CD4-positive, alpha-beta T cell (primary cell): ENCODE measurements at regions not wholly inside any gene's neighbourhood (a gene's known extent, or its start where the extent isn't known, plus 50 kb on each side); places are given as distances from the start of the nearest gene placed in this dataset.

Experiments
- ATAC-seq: fragments of 200-7000 bp; cut with Tn5 transposase; one replicate; pipeline ENCODE4 v1.10.0; 2022; ENCODE audit warnings: mild to moderate bottlenecking; ENCODE audit not compliant: poor library complexity
- CTCF ChIA-PET: fragments of 350-600 bp; sonication (Branson Sonifier 250); formaldehyde crosslinking; loops from one replicate; lab custom pipeline; 2021; ENCODE audit warnings: antibody characterized with exemption, inconsistent platforms; lab: Charles Lee
- POLR2A ChIA-PET: fragments of 350-600 bp; sonication (Branson Sonifier 250); formaldehyde crosslinking; loops from one replicate; lab custom pipeline; 2021; ENCODE audit warnings: antibody characterized with exemption, inconsistent platforms; lab: Charles Lee
- DNase-seq, 14 experiments: peaks; one replicate each; pipeline ENCODE4 v3.0.0-alpha.2; 2013 to 2020; ENCODE audit warnings: mixed read lengths in 2 of 14
- H3K27ac ChIP-seq, 2 donors: one replicate each; pipeline versions ENCODE4 v1.5.1 to v1.7.0; 2013; ENCODE audit warnings: low read length in 2 of 2, low read depth in 1 of 2, mild to moderate bottlenecking in 1 of 2
- H3K27me3 ChIP-seq, 2 experiments: 1 replicate in 1 of 2; 2 replicates in 1 of 2; pipeline versions ENCODE4 v1.6.1 to v1.7.0; 2013; ENCODE audit warnings: low read length in 2 of 2, control low read depth in 1 of 2, mild to moderate bottlenecking in 1 of 2, moderate library complexity in 1 of 2; ENCODE audit not compliant: insufficient read depth in 2 of 2, control insufficient read depth in 1 of 2
- H3K36me3 ChIP-seq: one replicate; pipeline ENCODE4 v1.6.1; 2013; ENCODE audit warnings: low read length, control low read depth; ENCODE audit not compliant: insufficient read depth
- H3K4me1 ChIP-seq: one replicate; pipeline ENCODE4 v1.6.1; 2013; ENCODE audit warnings: low read length, control low read depth; ENCODE audit not compliant: insufficient read depth
- H3K4me3 ChIP-seq: one replicate; pipeline ENCODE4 v1.5.1; 2013; ENCODE audit warnings: mild to moderate bottlenecking, low read length, moderate library complexity
- H3K9me3 ChIP-seq, 2 experiments: 1 replicate in 1 of 2; 2 replicates in 1 of 2; pipeline versions ENCODE4 v1.6.1 to v1.7.0; 2013; ENCODE audit warnings: low read length in 2 of 2, mild to moderate bottlenecking in 2 of 2, control low read depth in 1 of 2, moderate library complexity in 1 of 2; ENCODE audit not compliant: control insufficient read depth in 1 of 2, insufficient read depth in 1 of 2
- H3K27ac Mint-ChIP-seq: one replicate; pipeline ENCODE4 v1.8.0; 2020; ENCODE audit warnings: mixed read lengths
- H3K27me3 Mint-ChIP-seq: one replicate; pipeline ENCODE4 v1.8.0; 2021; ENCODE audit warnings: mixed read lengths
- H3K36me3 Mint-ChIP-seq: one replicate; pipeline ENCODE4 v1.8.0; 2021; ENCODE audit warnings: low read depth, mixed read lengths
- H3K4me1 Mint-ChIP-seq: one replicate; pipeline ENCODE4 v1.8.0; 2021; ENCODE audit warnings: low read depth, mixed read lengths
- H3K4me3 Mint-ChIP-seq: one replicate; pipeline ENCODE4 v1.8.0; 2020; ENCODE audit warnings: mild to moderate bottlenecking, mixed read lengths
- H3K9me3 Mint-ChIP-seq: one replicate; pipeline ENCODE4 v1.8.0; 2020; ENCODE audit warnings: mixed read lengths
- CTCF ChIP-seq: fragments of 200-600 bp; IDR thresholded peaks from one replicate; pipeline ENCODE4 v1.8.0; 2022; ENCODE audit warnings: antibody characterized with exemption, mild to moderate bottlenecking
- intact Hi-C, 2 experiments: fragments of 100-400 bp; cut with DNase I in 1 of 2; cut with micrococcal nuclease in 1 of 2; formaldehyde crosslinking; loops; one replicate each; pipeline versions ENCODE4 v1.15.1 to v1.9.0; 2023 to 2025; cut with DNase I, micrococcal nuclease

GRCh38 chr6:9564021-9564420 is 850.9 kb downstream of the TFAP2A start:
- CTCF ChIA-PET = no interaction called here
- no peaks in the 10 kb centered on the region for H3K4me1 Mint-ChIP-seq
- peaks cover 2% of the 10 kb centered on the region for H3K9me3 Mint-ChIP-seq
- Histone ChIP-seq H3K27ac (no peak overlapping the region), H3K27me3 (no peaks in the 10 kb centered on the region), H3K36me3 (no peaks in the 10 kb centered on the region), H3K9me3 (no peaks in the 10 kb centered on the region), H3K4me3 (no peak overlapping the region), H3K4me1 (no peaks in the 10 kb centered on the region)
- ATAC-seq (no peak), DNase-seq (no peak)
- POLR2A ChIA-PET = no interaction called here
- no peak for TF ChIP-seq CTCF
- H3K27me3 Mint-ChIP-seq = no peaks in the 10 kb centered on the region
- no peak overlapping the region for H3K27ac Mint-ChIP-seq
- no peaks in the 10 kb centered on the region for H3K36me3 Mint-ChIP-seq
- H3K4me3 Mint-ChIP-seq = no peak overlapping the region
- intact Hi-C loops = no loop called here

GRCh38 chr6:9563568-9563967 is 851.3 kb downstream of the TFAP2A start:
- ChIA-PET POLR2A (no interaction called here), CTCF (no interaction called here)
- Mint-ChIP-seq H3K9me3 (peaks cover 2% of the 10 kb centered on the region), H3K27me3 (no peaks in the 10 kb centered on the region), H3K4me1 (no peaks in the 10 kb centered on the region), H3K36me3 (no peaks in the 10 kb centered on the region), H3K4me3 (no peak overlapping the region), H3K27ac (no peak overlapping the region)
- H3K4me3 ChIP-seq = no peak overlapping the region
- DNase-seq (no peak), ATAC-seq (no peak)
- intact Hi-C loops = no loop called here
- H3K4me1 ChIP-seq = no peaks in the 10 kb centered on the region
- no peaks in the 10 kb centered on the region for H3K9me3 ChIP-seq
- H3K27me3 ChIP-seq = no peaks in the 10 kb centered on the region
- H3K27ac ChIP-seq = no peak overlapping the region
- no peaks in the 10 kb centered on the region for H3K36me3 ChIP-seq
- TF ChIP-seq CTCF = no peak

- Mint-ChIP-seq H3K9me3 (no peaks in the 10 kb centered on the region), H3K27me3 (peaks cover 6% of the 10 kb centered on the region), H3K4me3 (no peak overlapping the region), H3K4me1 (no peaks in the 10 kb centered on the region), H3K36me3 (no peaks in the 10 kb centered on the region), H3K27ac (no peak overlapping the region)
- H3K4me3 ChIP-seq = no peak overlapping the region
- H3K4me1 ChIP-seq = no peaks in the 10 kb centered on the region
- DNase-seq (no peak), ATAC-seq (no peak)
- CTCF ChIA-PET = no interaction called here
- POLR2A ChIA-PET = no interaction called here
- H3K27ac ChIP-seq = no peak overlapping the region
- no peak for TF ChIP-seq CTCF
- intact Hi-C loops = no loop called here
- no peaks in the 10 kb centered on the region for H3K27me3 ChIP-seq
- no peaks in the 10 kb centered on the region for H3K36me3 ChIP-seq
- H3K9me3 ChIP-seq = peaks cover 0 to 7% of the 10 kb centered on the region in 2 experiments
Observed at GRCh38 chr6:9554806-9555205, 860.1 kb downstream of the TFAP2A start.
